Activated T-cell treated with anti-CD3 and anti-CD28 coated beads for 24 hours (primary cell): ENCODE measurements at regions not wholly inside any gene's neighbourhood (a gene's known extent, or its start where the extent isn't known, plus 50 kb on each side); places are given as distances from the start of the nearest gene placed in this dataset.
"Not testable (repeated sequence)": the region's sequence is repeated elsewhere in the genome, so short reads cannot be mapped to it uniquely, and the experiment has no call there.

Experiments
- DNase-seq: peaks from one replicate; pipeline ENCODE4 v3.0.0-alpha.2; 2020; ENCODE audit warnings: low read depth

DNA sequence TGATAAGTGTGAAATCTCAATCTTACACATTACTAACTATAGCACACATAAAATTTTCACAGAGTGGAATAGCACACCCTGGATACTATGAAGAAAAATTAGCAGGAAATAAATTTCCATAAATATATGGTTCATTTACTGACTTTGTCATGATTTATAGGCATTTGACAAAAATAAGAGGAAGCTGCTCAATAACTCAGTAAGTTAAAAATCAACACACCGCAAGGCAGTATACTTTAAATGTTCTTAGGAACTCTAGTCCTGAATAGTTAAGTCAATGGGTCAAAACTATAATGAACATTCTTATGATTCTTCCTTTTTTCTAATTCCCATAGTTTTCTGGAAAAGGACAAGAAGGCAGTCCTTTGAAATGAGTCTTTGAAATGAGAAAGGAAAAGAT, 1557.8 kb upstream of the RAG2 start:
- no peak for DNase-seq

- DNase-seq: no peak
These were observed 1555.9 kb upstream of the RAG2 start for GRCh38 chr11:38153985-38154384.

GRCh38 chr11:38143852-38144251, 1545.8 kb upstream of the RAG2 start:
- no peak for DNase-seq

DNA sequence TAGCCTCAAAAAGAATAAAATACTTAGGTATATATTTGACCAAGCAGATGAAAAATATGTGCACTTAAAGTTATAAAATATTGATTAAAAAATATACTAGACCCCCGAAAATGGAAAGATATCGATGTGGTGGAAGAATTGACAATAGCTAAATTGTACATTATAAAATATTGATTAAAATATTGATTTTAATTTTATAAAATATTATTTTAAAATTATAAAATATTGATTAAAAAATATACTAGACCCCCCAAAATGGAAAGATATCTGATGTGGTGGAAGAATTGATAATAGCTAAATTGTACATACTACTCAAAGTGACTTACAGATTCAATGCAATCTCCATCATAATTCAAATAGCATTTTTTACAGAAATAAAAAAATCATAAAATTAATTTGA, 1540.9 kb upstream of the RAG2 start:
- no peak for DNase-seq

DNA sequence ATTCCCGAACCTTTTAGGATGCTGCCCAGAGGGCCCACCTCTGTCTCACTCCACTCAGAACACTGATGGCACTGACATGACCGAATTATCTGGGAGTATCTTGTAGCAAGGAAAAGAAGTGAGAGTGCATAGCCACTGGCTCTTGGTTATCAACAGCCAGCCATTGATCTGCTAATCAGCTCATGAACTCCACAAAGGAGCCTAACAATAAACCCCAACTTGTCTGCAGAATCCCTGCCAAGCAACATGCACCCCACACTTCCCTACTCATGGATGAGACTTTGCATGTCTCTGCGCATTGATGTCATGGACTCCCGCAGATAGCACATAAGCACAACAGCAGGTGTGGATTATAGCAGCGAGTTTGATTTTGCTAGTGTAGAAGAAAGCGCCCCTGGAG, 1538.9 kb upstream of the RAG2 start:
- DNase-seq: no peak

GRCh38 chr11:38131535-38131934, 1533.5 kb upstream of the RAG2 start:
- no peak for DNase-seq

DNA sequence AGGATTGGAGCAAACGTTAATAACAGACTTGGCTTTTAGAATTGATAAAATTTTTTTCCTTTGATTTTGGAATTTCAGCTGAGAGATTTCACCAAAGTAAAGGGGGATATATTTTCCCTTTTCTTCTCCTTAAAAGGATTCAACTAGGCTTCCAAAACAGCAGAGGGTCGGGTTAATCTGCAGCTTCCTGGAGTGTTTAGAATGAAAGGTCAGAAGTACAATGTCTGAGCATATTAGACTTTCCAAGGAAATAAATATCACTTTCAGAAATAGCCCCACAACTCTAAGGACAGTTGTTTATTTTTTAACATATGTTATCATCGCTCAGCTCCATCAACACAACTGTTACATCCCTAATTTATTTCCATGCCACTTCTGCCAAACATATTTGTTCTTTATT, 1532.9 kb upstream of the RAG2 start:
- DNase-seq: no peak

DNA sequence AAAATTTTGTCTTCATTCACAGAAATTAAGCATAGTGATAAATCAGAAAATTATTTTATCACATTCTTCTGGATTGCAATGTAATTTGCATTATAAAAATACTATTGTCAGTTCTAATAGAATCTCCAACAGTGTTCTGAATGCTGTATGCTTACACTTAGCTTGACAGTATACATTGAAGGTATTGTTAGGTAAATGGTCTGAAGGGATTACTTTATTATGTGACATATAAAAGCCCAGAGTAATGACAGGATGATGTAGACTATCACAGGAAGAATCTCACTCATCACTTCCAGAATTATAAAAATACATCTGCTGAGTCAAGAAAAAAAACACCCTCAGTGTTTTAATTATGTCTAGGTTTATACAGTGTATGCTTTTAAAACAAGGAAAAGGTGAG, 1532.5 kb upstream of the RAG2 start:
- DNase-seq: no peak

- DNase-seq: no peak
These were observed 1525.6 kb upstream of the RAG2 start for GRCh38 chr11:38123673-38124072.

GRCh38 chr11:38116616-38117015, 1518.6 kb upstream of the RAG2 start:
- not testable (repeated sequence) for DNase-seq

GRCh38 chr11:38115381-38115780, 1517.3 kb upstream of the RAG2 start:
- not testable (repeated sequence) for DNase-seq

DNA sequence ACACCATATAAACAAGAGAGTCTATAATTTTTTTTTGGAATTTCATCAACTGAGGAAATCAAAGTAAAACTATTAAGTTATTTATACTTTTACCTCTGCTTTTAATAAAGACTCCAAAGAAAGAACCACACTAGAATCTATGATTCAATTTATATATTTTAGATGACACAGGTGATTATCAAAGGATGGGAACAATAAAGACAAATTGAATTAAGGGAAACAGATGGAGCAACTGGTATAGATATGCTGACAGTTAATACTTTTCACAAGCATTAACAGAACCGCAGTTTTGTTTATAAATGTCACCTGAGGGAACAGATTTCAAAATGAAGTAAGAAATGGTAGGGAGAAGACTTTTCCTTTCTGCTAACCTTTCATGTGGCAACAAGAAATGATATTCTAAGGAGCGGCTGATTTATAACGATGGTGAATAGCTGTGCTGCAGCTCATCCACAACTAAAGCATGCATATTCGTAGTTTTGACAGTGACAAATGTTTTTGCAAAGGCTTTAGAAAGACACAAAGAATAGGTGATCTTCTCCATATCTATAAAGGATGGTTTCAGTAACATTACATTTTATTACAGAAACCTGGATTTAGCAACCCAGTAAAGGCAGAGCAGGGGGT, 1502.9 kb upstream of the RAG2 start:
- DNase-seq: no peak

GRCh38 chr11:38095268-38095667, 1497.2 kb upstream of the RAG2 start:
- DNase-seq: no peak

GRCh38 chr11:38089726-38090125, 1491.7 kb upstream of the RAG2 start:
- no peak for DNase-seq

- no peak for DNase-seq
These were observed 1462.9 kb upstream of the RAG2 start for GRCh38 chr11:38060920-38061319.

GRCh38 chr11:38060136-38060535, 1462.1 kb upstream of the RAG2 start:
- no peak for DNase-seq

DNA sequence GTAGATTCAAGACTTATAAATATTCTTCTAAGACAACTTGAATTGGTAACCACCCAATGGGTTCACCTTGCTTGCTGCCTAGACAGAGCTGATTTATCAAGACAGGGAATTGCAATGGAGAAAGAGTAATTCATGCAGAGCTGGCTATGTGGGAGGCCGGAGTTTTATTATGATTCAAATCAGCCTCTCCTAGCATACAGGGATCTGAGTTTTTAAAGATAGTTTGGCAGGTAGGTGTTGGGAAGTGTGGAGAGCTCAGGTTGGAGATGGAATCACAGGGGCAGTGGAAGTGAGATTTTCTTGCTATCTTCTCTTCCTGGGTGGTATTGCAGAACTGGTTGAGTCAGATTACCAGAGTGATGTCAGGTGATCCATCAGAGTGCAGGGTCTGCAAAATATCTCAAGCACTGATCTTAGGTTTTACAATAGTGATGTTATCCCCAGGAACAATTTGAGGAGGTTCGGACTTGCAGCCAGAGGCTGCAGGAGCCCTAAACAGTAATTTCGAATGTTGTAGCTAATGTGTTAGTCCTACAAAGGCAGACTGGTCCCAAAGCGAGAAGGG, 1448.6 kb upstream of the RAG2 start:
- DNase-seq: no peak

DNA sequence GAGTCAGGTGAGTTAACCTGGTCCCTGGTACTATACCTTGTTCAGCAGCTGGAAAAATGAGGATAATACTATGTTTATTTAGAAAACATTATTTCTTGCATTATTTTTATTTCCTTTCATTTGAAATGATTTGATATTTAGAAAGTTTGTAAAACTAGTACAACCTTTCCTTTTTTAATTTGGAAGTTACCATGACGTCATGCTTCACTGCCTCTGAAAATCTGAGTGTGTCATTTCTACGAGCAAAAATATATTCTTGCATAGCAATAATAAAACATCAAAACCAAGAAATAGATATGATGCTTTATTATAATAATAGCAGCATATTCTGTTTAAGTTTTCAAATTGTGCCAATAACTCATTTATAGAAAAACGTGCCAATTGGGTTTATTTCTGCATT, 1445.0 kb upstream of the RAG2 start:
- DNase-seq: no peak

DNA sequence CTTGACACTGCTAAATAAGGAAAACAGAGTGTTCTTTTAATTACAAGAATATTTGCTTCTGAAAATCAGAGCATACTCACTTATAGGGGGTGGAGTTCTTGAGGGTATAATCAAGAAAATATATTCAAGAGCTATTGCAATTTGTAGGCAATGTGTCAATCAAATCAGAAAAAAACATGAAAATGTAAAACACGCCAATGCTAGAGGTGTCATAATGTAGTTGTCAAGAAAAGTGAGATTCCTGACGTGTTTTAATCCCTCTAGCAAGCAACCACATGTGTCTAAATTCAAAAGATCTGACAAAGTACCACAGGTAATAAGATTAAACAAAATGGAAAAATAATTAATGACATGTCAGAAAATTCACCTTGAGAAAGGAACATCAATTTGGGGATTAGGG, 1440.7 kb upstream of the RAG2 start:
- no peak for DNase-seq

- DNase-seq: no peak
These were observed 1421.2 kb upstream of the RAG2 start for GRCh38 chr11:38019072-38019775.

GRCh38 chr11:38014405-38014804, 1416.4 kb upstream of the RAG2 start:
- DNase-seq: no peak

- DNase-seq: no peak
These were observed 1415.1 kb upstream of the RAG2 start for GRCh38 chr11:38013157-38013556.

DNA sequence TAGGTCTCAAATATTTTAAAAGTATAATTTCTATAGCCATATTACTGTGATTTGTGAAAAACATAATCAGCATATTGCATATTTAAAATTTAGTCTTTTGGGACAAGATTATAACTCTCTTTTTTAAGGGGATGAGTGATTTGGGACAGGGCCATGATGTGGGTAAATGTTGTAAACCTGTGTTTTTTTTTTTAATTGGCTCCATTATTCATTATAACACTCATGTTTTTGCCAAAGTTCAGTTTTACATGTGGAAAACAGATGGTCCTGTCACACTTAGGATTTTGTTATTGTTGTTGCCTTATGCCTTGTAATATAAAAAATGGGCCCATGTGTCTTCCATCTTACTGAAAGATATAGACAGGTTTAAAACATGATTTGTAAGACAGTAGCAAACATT, 1413.5 kb upstream of the RAG2 start:
- no peak for DNase-seq

GRCh38 chr11:38009932-38010331, 1411.9 kb upstream of the RAG2 start:
- DNase-seq: no peak
